ENCODE measurements at regions not wholly inside any gene's neighbourhood (a gene's known extent, or its start where the extent isn't known, plus 50 kb on each side); places are given as distances from the start of the nearest gene placed in this dataset.

- TF ChIP-seq CTCF (conservative IDR thresholded peaks at IDR 0.05; ENCODE audit: low read depth, low read length) = no peak
- TF ChIP-seq EZH2phosphoT487 (IDR thresholded peaks at IDR 0.05; ENCODE audit: borderline replicate concordance, low read length) = no peak
- TF ChIP-seq EZH2 (IDR thresholded peaks at IDR 0.05; ENCODE audit: low read length, unreplicated experiment) = no peak
These were observed 578.7 kb upstream of the FBXO33 start for GRCh38 chr14:40010961-40011360.
